PFSK-1 (cell line): ENCODE measurements at regions not wholly inside any gene's neighbourhood (a gene's known extent, or its start where the extent isn't known, plus 50 kb on each side); places are given as distances from the start of the nearest gene placed in this dataset.

ENCODE experiments used
- FOXP2 ChIP-seq: optimal IDR thresholded peaks from 2 replicates; pipeline ENCODE3; 2011; ENCODE audit warnings: borderline replicate concordance, control low read depth, inconsistent platforms; ENCODE audit not compliant: insufficient read depth; ENCODE audit errors: extremely low read length, extremely low read depth
- POLR2AphosphoS5 ChIP-seq: IDR thresholded peaks from 2 replicates; pipeline ENCODE4 v1.6.1; 2012; ENCODE audit warnings: low read depth, mild to moderate bottlenecking, control low read depth, low read length, moderate library complexity
- REST ChIP-seq, 2 experiments: IDR thresholded peaks; 2 replicates each; pipeline versions ENCODE4 v1.6.1 to v1.8.0; 2011 to 2012; ENCODE audit warnings: low read depth in 2 of 2, low read length in 2 of 2, control low read depth in 1 of 2, inconsistent platforms in 1 of 2, mild to moderate bottlenecking in 1 of 2, moderate library complexity in 1 of 2; ENCODE audit not compliant: insufficient read depth in 1 of 2
- SIN3A ChIP-seq: IDR thresholded peaks from 2 replicates; pipeline ENCODE4 v1.6.1; 2012; ENCODE audit warnings: mild to moderate bottlenecking, low read length, moderate library complexity, borderline replicate concordance; ENCODE audit not compliant: insufficient read depth
- TAF1 ChIP-seq: IDR thresholded peaks from 2 replicates; pipeline ENCODE4 v1.6.1; 2012; ENCODE audit warnings: low read length, control low read depth, borderline replicate concordance; ENCODE audit not compliant: insufficient read depth

DNA sequence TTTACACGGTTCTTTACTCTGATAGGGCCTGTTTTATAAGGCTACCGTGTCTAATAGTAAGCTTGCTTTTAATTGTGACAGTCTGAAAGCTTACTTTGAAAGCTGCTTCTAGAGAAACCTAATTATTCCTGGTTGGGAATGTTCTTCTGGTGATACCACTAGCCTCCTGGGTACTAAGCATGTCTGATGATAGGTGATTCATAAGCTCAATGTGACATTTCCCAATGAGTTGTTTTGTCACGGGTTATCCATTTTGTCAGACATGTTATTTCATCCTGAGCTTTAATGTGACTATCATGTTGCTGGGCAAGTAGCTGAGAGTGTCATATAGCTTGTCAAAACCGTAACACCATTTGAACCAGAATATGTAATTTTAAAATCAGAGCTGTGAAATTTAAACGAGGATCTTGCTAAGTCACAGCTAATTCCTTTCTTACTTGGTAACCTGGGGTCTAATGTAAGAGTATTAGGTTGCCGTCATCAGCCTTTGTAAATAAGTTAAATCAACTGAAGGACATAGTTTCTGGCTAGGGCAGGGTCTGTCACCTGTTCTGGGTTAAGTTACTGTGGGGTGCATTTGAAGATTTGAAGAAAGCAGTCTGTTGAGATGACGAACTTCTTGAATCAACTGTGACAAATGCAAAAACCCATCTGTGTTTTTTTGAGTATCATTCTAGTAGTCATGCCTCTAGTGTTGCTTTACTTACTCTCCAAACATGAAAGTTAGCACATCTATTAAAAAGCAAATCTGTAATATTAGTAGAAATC, 529.2 kb downstream of the USP25 start:
- TF ChIP-seq TAF1 (no peak), REST (IDR thresholded peaks at IDR 0.05; ENCODE audit: insufficient read depth in 1 of 2, low read depth in 2 of 2, low read length in 2 of 2) (no peak), FOXP2 (no peak), SIN3A (no peak), POLR2AphosphoS5 (no peak)

DNA sequence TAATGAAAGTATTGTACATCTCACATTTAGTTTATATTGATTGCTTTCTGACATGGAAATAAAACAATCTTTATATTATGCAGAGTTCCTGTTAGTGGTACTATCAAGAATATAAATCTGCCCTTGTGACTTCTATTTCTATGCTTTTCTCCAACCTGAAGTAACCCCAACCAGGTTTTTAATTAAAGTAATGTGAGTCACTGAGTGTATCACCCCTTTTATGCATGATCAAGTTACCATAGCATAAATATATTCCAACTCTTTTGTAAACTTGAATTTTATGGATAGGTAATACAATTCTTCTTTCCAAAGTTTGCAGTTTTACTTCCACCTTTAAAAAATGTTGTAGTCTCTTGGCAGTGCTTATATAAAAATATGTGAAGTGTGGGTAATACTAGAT, 532.3 kb downstream of the USP25 start:
- TF ChIP-seq SIN3A (no peak), FOXP2 (no peak), POLR2AphosphoS5 (no peak), TAF1 (no peak), REST (IDR thresholded peaks at IDR 0.05; ENCODE audit: insufficient read depth in 1 of 2, low read depth in 2 of 2, low read length in 2 of 2) (no peak)

DNA sequence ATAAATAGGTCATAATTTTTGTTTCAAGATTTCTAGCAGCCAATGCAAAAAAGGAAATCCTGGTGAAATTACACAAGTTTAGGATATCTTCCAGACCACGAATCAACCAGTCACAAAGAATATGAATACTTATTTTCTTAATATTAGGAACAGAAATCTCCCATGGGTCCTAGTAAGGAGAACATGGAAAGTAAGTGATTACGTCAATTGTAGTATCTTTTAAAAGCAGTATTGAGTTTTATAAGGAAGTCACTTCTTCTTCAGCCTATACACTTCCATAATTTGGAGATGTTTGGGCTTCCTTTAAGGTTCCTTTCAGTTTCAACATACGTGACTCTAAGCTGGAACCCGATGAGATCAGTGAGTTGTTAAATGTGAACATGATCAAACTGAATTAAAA, 534.5 kb downstream of the USP25 start:
- no peak for TF ChIP-seq REST (IDR thresholded peaks at IDR 0.05; ENCODE audit: insufficient read depth in 1 of 2, low read depth in 2 of 2, low read length in 2 of 2)
- TF ChIP-seq POLR2AphosphoS5 = no peak
- TF ChIP-seq TAF1 = no peak
- TF ChIP-seq SIN3A = no peak
- no peak for TF ChIP-seq FOXP2

DNA sequence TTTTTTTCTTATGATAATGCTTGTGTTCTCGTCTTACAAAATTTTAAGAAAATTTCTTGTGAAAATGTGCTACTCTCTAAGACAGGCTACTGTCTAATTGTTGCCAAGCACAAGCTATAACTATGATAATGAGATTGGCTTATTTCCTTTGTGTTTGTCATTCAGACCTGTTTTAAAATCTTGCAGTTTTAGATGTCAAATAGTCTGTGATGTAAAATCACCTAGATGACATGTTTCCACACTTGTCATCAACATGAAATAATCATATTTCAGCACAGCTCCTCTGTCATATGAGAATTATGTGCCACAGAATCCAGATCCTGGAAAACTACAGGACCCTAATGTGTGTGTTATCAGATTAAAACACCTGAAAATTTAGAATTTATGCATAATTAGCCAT, 539.7 kb downstream of the USP25 start:
- no peak for TF ChIP-seq REST (IDR thresholded peaks at IDR 0.05; ENCODE audit: insufficient read depth in 1 of 2, low read depth in 2 of 2, low read length in 2 of 2)
- no peak for TF ChIP-seq TAF1
- no peak for TF ChIP-seq POLR2AphosphoS5
- no peak for TF ChIP-seq SIN3A
- TF ChIP-seq FOXP2 = no peak
